ENCODE measurements at regions not wholly inside any gene's neighbourhood (a gene's known extent, or its start where the extent isn't known, plus 50 kb on each side); places are given as distances from the start of the nearest gene placed in this dataset.

- TF ChIP-seq POLR2A (IDR thresholded peaks at IDR 0.05): no peak
- TF ChIP-seq CTCF (IDR thresholded peaks at IDR 0.05): no peak
- TF ChIP-seq EP300 (IDR thresholded peaks at IDR 0.05; ENCODE audit: low read depth): no peak
- no peak for TF ChIP-seq POLR2AphosphoS5 (IDR thresholded peaks at IDR 0.05)
Measured at GRCh38 chr20:43385914-43386313, 71.8 kb upstream of the SRSF6 start.
